Keratinocyte (primary cell): ENCODE measurements at regions not wholly inside any gene's neighbourhood (a gene's known extent, or its start where the extent isn't known, plus 50 kb on each side); places are given as distances from the start of the nearest gene placed in this dataset.

Experiments used
- DNase-seq: peaks from one replicate; pipeline ENCODE4 v3.0.0-alpha.2; 2011; ENCODE audit warnings: low read depth, missing footprints, low spot score
- FAIRE-seq: peaks from 2 replicates; lab custom pipeline; 2011; peaks lifted over from hg19 to GRCh38; lab: Jason Lieb, UNC
- H2AFZ ChIP-seq: 2 replicates; pipeline ENCODE4 v1.6.0; 2012; ENCODE audit warnings: low read length, control low read depth, inconsistent platforms; ENCODE audit not compliant: control insufficient read depth
- H3K27ac ChIP-seq: 2 replicates; pipeline ENCODE4 v1.5.1; 2011; ENCODE audit warnings: low read length; ENCODE audit not compliant: control insufficient read depth, insufficient read depth
- H3K27me3 ChIP-seq: 3 replicates; pipeline ENCODE4 v1.6.0; 2011; ENCODE audit warnings: low read length; ENCODE audit not compliant: control insufficient read depth, insufficient read depth; ENCODE audit errors: extremely low read depth
- H3K36me3 ChIP-seq, 2 experiments: 2 replicates in 1 of 2; 3 replicates in 1 of 2; pipeline ENCODE4 v1.5.1; 2011; ENCODE audit warnings: low read length in 2 of 2, mild to moderate bottlenecking in 1 of 2; ENCODE audit not compliant: control insufficient read depth in 2 of 2, insufficient read depth in 2 of 2; ENCODE audit errors: extremely low read depth in 1 of 2
- H3K4me1 ChIP-seq: 3 replicates; pipeline ENCODE4 v1.5.1; 2011; ENCODE audit warnings: low read length; ENCODE audit not compliant: control insufficient read depth, insufficient read depth; ENCODE audit errors: extremely low read depth
- H3K4me2 ChIP-seq: 3 replicates; pipeline ENCODE4 v1.6.0; 2011; ENCODE audit warnings: low read depth, low read length; ENCODE audit not compliant: control insufficient read depth, insufficient read depth; ENCODE audit errors: extremely low read depth
- H3K4me3 ChIP-seq, 3 experiments: fragments of 200-600 bp in 1 of 3; sonication (generic) in 1 of 3; 2 replicates in 2 of 3; 3 replicates in 1 of 3; pipeline ENCODE4 v1.5.1; 2011 to 2016; ENCODE audit warnings: low read length in 3 of 3, mild to moderate bottlenecking in 3 of 3, control low read depth in 2 of 3, inconsistent platforms in 1 of 3, low read depth in 1 of 3, mixed read lengths in 1 of 3, mixed run types in 1 of 3, moderate library complexity in 1 of 3; ENCODE audit not compliant: control insufficient read depth in 2 of 3, insufficient read depth in 2 of 3; ENCODE audit errors: extremely low read depth in 1 of 3
- H3K79me2 ChIP-seq: 2 replicates; pipeline ENCODE4 v1.6.0; 2012; ENCODE audit warnings: low read length; ENCODE audit not compliant: control insufficient read depth, insufficient read depth
- H3K9ac ChIP-seq: 3 replicates; pipeline ENCODE4 v1.6.0; 2011; ENCODE audit warnings: low read length; ENCODE audit not compliant: control insufficient read depth, insufficient read depth; ENCODE audit errors: extremely low read depth
- H3K9me1 ChIP-seq: 3 replicates; pipeline ENCODE4 v1.6.0; 2011; ENCODE audit warnings: low read length; ENCODE audit not compliant: control insufficient read depth, insufficient read depth; ENCODE audit errors: extremely low read depth
- H3K9me3 ChIP-seq: 2 replicates; pipeline ENCODE4 v1.5.1; 2012; ENCODE audit warnings: low read depth, low read length; ENCODE audit not compliant: control insufficient read depth
- H4K20me1 ChIP-seq: 3 replicates; pipeline ENCODE4 v1.6.0; 2011; ENCODE audit warnings: low read length; ENCODE audit not compliant: control insufficient read depth, insufficient read depth; ENCODE audit errors: extremely low read depth
- EZH2 ChIP-seq: IDR thresholded peaks from one replicate; pipeline ENCODE4 v1.6.1; 2012; ENCODE audit warnings: inconsistent platforms, mild to moderate bottlenecking, low read length, moderate library complexity
- dilution Hi-C: fragments of 300-500 bp; cut with MboI; formaldehyde crosslinking; loops from one replicate; pipeline ENCODE4 v1.7.0; 2020; ENCODE audit warnings: low sequenced_read_pairs; ENCODE audit not compliant: extremely low pct_ligation_motif_present
- TF ChIP-seq, protein P1 (sequence below), 3 experiments: IDR thresholded peaks in 1 of 3; conservative IDR thresholded peaks in 1 of 3; optimal IDR thresholded peaks in 1 of 3; 2 replicates in 2 of 3; 3 replicates in 1 of 3; pipeline versions ENCODE3 to v1.5.1; 2011; ENCODE audit warnings: low read length in 3 of 3, mild to moderate bottlenecking in 3 of 3, moderate library complexity in 2 of 3, control low read depth in 1 of 3, inconsistent platforms in 1 of 3; ENCODE audit not compliant: insufficient read depth in 2 of 3; ENCODE audit errors: extremely low read depth in 1 of 3

DNA sequence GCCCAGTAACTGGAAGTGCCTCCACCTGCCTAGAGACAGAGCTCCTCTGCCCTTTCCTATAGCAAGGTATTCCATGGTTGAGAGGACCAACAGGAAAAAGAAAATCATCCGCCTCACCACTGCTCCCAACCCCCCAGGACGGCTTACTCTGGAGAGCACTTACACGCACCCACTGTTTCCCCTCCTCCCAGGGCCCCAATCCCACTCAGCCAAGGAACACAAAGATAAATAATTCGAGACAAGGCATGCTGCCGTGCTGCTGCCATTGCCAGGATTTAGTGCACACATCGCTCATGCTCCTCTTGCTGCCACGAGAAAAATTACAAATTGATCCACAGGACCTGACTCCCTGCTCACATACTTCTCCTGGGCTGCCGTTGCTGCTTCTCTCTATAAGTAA is 516.6 kb downstream of the BUD13 start:
- DNase-seq: no peak

GRCh38 chr11:116255321-116255953 is 517.4 kb downstream of the BUD13 start:
- no peak for FAIRE-seq
- H3K9ac ChIP-seq: no peak overlapping the region
- DNase-seq: no peak
- TF ChIP-seq, protein P1, sequence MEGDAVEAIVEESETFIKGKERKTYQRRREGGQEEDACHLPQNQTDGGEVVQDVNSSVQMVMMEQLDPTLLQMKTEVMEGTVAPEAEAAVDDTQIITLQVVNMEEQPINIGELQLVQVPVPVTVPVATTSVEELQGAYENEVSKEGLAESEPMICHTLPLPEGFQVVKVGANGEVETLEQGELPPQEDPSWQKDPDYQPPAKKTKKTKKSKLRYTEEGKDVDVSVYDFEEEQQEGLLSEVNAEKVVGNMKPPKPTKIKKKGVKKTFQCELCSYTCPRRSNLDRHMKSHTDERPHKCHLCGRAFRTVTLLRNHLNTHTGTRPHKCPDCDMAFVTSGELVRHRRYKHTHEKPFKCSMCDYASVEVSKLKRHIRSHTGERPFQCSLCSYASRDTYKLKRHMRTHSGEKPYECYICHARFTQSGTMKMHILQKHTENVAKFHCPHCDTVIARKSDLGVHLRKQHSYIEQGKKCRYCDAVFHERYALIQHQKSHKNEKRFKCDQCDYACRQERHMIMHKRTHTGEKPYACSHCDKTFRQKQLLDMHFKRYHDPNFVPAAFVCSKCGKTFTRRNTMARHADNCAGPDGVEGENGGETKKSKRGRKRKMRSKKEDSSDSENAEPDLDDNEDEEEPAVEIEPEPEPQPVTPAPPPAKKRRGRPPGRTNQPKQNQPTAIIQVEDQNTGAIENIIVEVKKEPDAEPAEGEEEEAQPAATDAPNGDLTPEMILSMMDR (optimal IDR thresholded peaks at IDR 0.05 in 1 of 3, IDR thresholded peaks at IDR 0.05 in 1 of 3, conservative IDR thresholded peaks at IDR 0.05 in 1 of 3; ENCODE audit: extremely low read depth in 1 of 3, insufficient read depth in 2 of 3, low read length in 3 of 3): no peak
- no peak for TF ChIP-seq EZH2
- no peaks in the 10 kb centered on the region for H3K79me2 ChIP-seq
- H3K27me3 ChIP-seq: no peaks in the 10 kb centered on the region
- dilution Hi-C loops: no loop called here
- H4K20me1 ChIP-seq: no peaks in the 10 kb centered on the region
- H3K36me3 ChIP-seq: no peaks in the 10 kb centered on the region
- no peaks in the 10 kb centered on the region for H3K4me1 ChIP-seq
- no peaks in the 10 kb centered on the region for H3K9me1 ChIP-seq
- no peaks in the 10 kb centered on the region for H3K9me3 ChIP-seq
- H2AFZ ChIP-seq: no peak overlapping the region
- H3K27ac ChIP-seq: no peak overlapping the region
- H3K4me2 ChIP-seq: no peak overlapping the region
- H3K4me3 ChIP-seq: no peak overlapping the region

More for the DNA sequence above, 516.6 kb downstream of the BUD13 start:
- Histone ChIP-seq H3K9me3 (no peaks in the 10 kb centered on the region), H3K9ac (no peak overlapping the region), H3K4me2 (no peak overlapping the region), H3K27me3 (no peaks in the 10 kb centered on the region), H3K36me3 (no peaks in the 10 kb centered on the region), H3K9me1 (no peaks in the 10 kb centered on the region), H3K4me3 (no peak overlapping the region), H3K79me2 (no peaks in the 10 kb centered on the region), H3K27ac (no peak overlapping the region), H2AFZ (no peak overlapping the region), H3K4me1 (no peaks in the 10 kb centered on the region), H4K20me1 (no peaks in the 10 kb centered on the region)
- no peak for TF ChIP-seq EZH2
- TF ChIP-seq, protein P1 (optimal IDR thresholded peaks at IDR 0.05 in 1 of 3, IDR thresholded peaks at IDR 0.05 in 1 of 3, conservative IDR thresholded peaks at IDR 0.05 in 1 of 3; ENCODE audit: extremely low read depth in 1 of 3, insufficient read depth in 2 of 3, low read length in 3 of 3): no peak
- FAIRE-seq: no peak
- dilution Hi-C loops: no loop called here
